H1 (cell line): ENCODE measurements at regions not wholly inside any gene's neighbourhood (a gene's known extent, or its start where the extent isn't known, plus 50 kb on each side); places are given as distances from the start of the nearest gene placed in this dataset.

Experiments
- CTCF ChIA-PET: fragments of 300-600 bp; sonication (Branson Sonifier 250); formaldehyde crosslinking; loops from one replicate; lab custom pipeline; 2021; ENCODE audit not compliant: partially characterized antibody; lab: Charles Lee
- POLR2A ChIA-PET: fragments of 300-600 bp; sonication (Branson Sonifier 250); formaldehyde crosslinking; loops from one replicate; lab custom pipeline; 2021; ENCODE audit warnings: inconsistent platforms; ENCODE audit not compliant: partially characterized antibody; lab: Charles Lee
- DNase-seq, 2 experiments: peaks; one replicate each; pipeline versions ENCODE4 v3.0.0 to v3.0.0-alpha.2; 2010 to 2022; ENCODE audit warnings: low spot score in 2 of 2, low read depth in 1 of 2, mixed read lengths in 1 of 2
- FAIRE-seq: peaks from 2 replicates; lab custom pipeline; 2011; peaks lifted over from hg19 to GRCh38; lab: Jason Lieb, UNC
- H2AFZ ChIP-seq: 2 replicates; pipeline ENCODE4 v1.8.1; 2012; ENCODE audit warnings: low read length, inconsistent platforms
- H2AK5ac ChIP-seq: 2 replicates; pipeline ENCODE4 v1.6.1; 2013; ENCODE audit warnings: low read depth, low read length
- H2BK120ac ChIP-seq: replicated peaks from 2 replicates; pipeline ENCODE3; 2013; ENCODE audit warnings: low read depth, low read length, inconsistent platforms
- H2BK12ac ChIP-seq: 2 replicates; pipeline ENCODE4 v1.6.1; 2013; ENCODE audit warnings: low read depth, low read length
- H2BK15ac ChIP-seq: 2 replicates; pipeline ENCODE4 v1.6.1; 2013; ENCODE audit warnings: low read length
- H2BK20ac ChIP-seq: 2 replicates; pipeline ENCODE4 v1.6.1; 2013; ENCODE audit warnings: low read length
- H2BK5ac ChIP-seq: 2 replicates; pipeline ENCODE4 v1.6.1; 2013; ENCODE audit warnings: low read depth, low read length
- H3K14ac ChIP-seq: 2 replicates; pipeline ENCODE4 v1.6.1; 2013; ENCODE audit warnings: inconsistent platforms; ENCODE audit not compliant: insufficient read length
- H3K18ac ChIP-seq: 2 replicates; pipeline ENCODE4 v1.6.1; 2013; ENCODE audit warnings: low read length; ENCODE audit errors: extremely low read depth
- H3K23ac ChIP-seq: 2 replicates; pipeline ENCODE4 v1.6.1; 2013; ENCODE audit warnings: inconsistent platforms; ENCODE audit not compliant: insufficient read length
- H3K23me2 ChIP-seq: 2 replicates; pipeline ENCODE4 v1.6.1; 2013; ENCODE audit warnings: low read depth, low read length
- H3K27ac ChIP-seq: 2 replicates; pipeline ENCODE4 v1.6.1; 2011; ENCODE audit warnings: low read depth, low read length, inconsistent platforms
- H3K27me3 ChIP-seq, 4 experiments: replicated peaks in 1 of 4; 1 replicate in 1 of 4; 2 replicates in 3 of 4; pipeline versions ENCODE4 v1.6.1 to v1.8.1; 2011 to 2013; ENCODE audit warnings: low read length in 3 of 4, mild to moderate bottlenecking in 3 of 4, inconsistent platforms in 2 of 4, mixed read lengths in 2 of 4, moderate library complexity in 1 of 4; ENCODE audit not compliant: control insufficient read depth in 3 of 4, insufficient read depth in 3 of 4; ENCODE audit errors: extremely low read depth in 1 of 4
- H3K36me3 ChIP-seq, 4 experiments: 2 replicates each; pipeline versions ENCODE4 v1.6.1 to v1.8.1; 2011 to 2013; ENCODE audit warnings: mild to moderate bottlenecking in 4 of 4, low read length in 3 of 4, moderate library complexity in 2 of 4, control low read depth in 1 of 4, inconsistent platforms in 1 of 4; ENCODE audit not compliant: insufficient read depth in 4 of 4, control insufficient read depth in 2 of 4
- H3K4ac ChIP-seq: replicated peaks from 2 replicates; pipeline ENCODE3; 2013; ENCODE audit warnings: low read length, low read depth, mixed read lengths, inconsistent platforms; ENCODE audit not compliant: insufficient read length
- H3K4me1 ChIP-seq, 4 experiments: replicated peaks in 1 of 4; 1 replicate in 1 of 4; 2 replicates in 3 of 4; pipeline versions ENCODE4 v1.6.1 to v1.8.1; 2011 to 2013; ENCODE audit warnings: low read length in 3 of 4, inconsistent platforms in 2 of 4, mixed read lengths in 1 of 4; ENCODE audit not compliant: insufficient read depth in 4 of 4, control insufficient read depth in 3 of 4
- H3K4me2 ChIP-seq, 2 experiments: 2 replicates each; pipeline versions ENCODE4 v1.6.1 to v1.8.1; 2011 to 2013; ENCODE audit warnings: low read depth in 2 of 2, low read length in 2 of 2, control low read depth in 1 of 2, inconsistent platforms in 1 of 2, mild to moderate bottlenecking in 1 of 2; ENCODE audit not compliant: insufficient read depth in 1 of 2
- H3K4me3 ChIP-seq, 4 experiments: fragments of 200-600, 300-600 bp in 1 of 4; sonication (generic), shearing (Covaris generic), sonication (Bioruptor Twin) in 1 of 4; 2 replicates each; pipeline versions ENCODE4 v1.5.1 to v1.8.1; 2011 to 2016; ENCODE audit warnings: low read length in 4 of 4, low read depth in 3 of 4, control low read depth in 2 of 4, inconsistent platforms in 2 of 4, mild to moderate bottlenecking in 2 of 4, mixed read lengths in 1 of 4, moderate library complexity in 1 of 4; ENCODE audit not compliant: insufficient read depth in 2 of 4; ENCODE audit errors: extremely low read depth in 1 of 4
- H3K56ac ChIP-seq: replicated peaks from 2 replicates; pipeline ENCODE3; 2013; ENCODE audit warnings: low read depth, mild to moderate bottlenecking, mixed read lengths, low read length, inconsistent platforms; ENCODE audit not compliant: insufficient read length
- H3K79me1 ChIP-seq: 2 replicates; pipeline ENCODE4 v1.6.1; 2013; ENCODE audit warnings: low read depth, low read length, control low read depth
- H3K79me2 ChIP-seq, 2 experiments: 2 replicates each; pipeline versions ENCODE4 v1.6.1 to v1.8.1; 2012 to 2013; ENCODE audit warnings: low read length in 2 of 2, mild to moderate bottlenecking in 2 of 2, inconsistent platforms in 1 of 2; ENCODE audit not compliant: insufficient read depth in 2 of 2, control insufficient read depth in 1 of 2
- H3K9ac ChIP-seq, 4 experiments: replicated peaks in 1 of 4; 1 replicate in 1 of 4; 2 replicates in 3 of 4; pipeline versions ENCODE4 v1.6.1 to v1.8.1; 2011 to 2013; ENCODE audit warnings: low read depth in 3 of 4, low read length in 3 of 4, control low read depth in 2 of 4, mild to moderate bottlenecking in 2 of 4, moderate library complexity in 2 of 4, inconsistent platforms in 1 of 4; ENCODE audit errors: extremely low read depth in 1 of 4
- H3K9me3 ChIP-seq, 2 experiments: 2 replicates each; pipeline versions ENCODE4 v1.6.1 to v1.8.1; 2012 to 2013; ENCODE audit warnings: mild to moderate bottlenecking in 2 of 2, moderate library complexity in 2 of 2, control low read depth in 1 of 2, inconsistent platforms in 1 of 2, low read depth in 1 of 2, low read length in 1 of 2, mixed read lengths in 1 of 2; ENCODE audit not compliant: insufficient read depth in 2 of 2
- H4K20me1 ChIP-seq, 2 experiments: replicated peaks in 1 of 2; 2 replicates each; pipeline versions ENCODE3 to v1.8.1; 2011 to 2013; ENCODE audit warnings: inconsistent platforms in 2 of 2, low read length in 2 of 2, mild to moderate bottlenecking in 1 of 2; ENCODE audit not compliant: insufficient read depth in 2 of 2, control insufficient read depth in 1 of 2
- H4K5ac ChIP-seq: 2 replicates; pipeline ENCODE4 v1.6.1; 2013; ENCODE audit warnings: low read length, low read depth, mixed read lengths, inconsistent platforms; ENCODE audit not compliant: insufficient read length
- H4K8ac ChIP-seq: 2 replicates; pipeline ENCODE4 v1.8.0; 2013; ENCODE audit warnings: mild to moderate bottlenecking, moderate library complexity, low read length, inconsistent platforms; ENCODE audit not compliant: insufficient read depth; ENCODE audit errors: extremely low read depth
- H4K91ac ChIP-seq: replicated peaks from 2 replicates; pipeline ENCODE3; 2013; ENCODE audit warnings: low read length, mixed read lengths, inconsistent platforms; ENCODE audit not compliant: insufficient read length
- ASH2L ChIP-seq: fragments of 200-600, 300-600 bp; sonication (generic); IDR thresholded peaks from one replicate; pipeline ENCODE4 v1.7.1; 2017; ENCODE audit warnings: low read length
- CBX5 ChIP-seq: fragments of 300-800, 300-1000 bp; sonication (generic); IDR thresholded peaks from 2 replicates; pipeline ENCODE4 v1.7.1; 2016; ENCODE audit warnings: antibody characterized with exemption, low read length, low read depth
- CHD2 ChIP-seq: IDR thresholded peaks from 2 replicates; pipeline ENCODE4 v1.6.1; 2012; ENCODE audit warnings: low read length, improper control_type of control experiment
- GTF2F1 ChIP-seq: IDR thresholded peaks from 2 replicates; pipeline ENCODE4 v1.6.1; 2012; ENCODE audit warnings: low read depth, low read length, improper control_type of control experiment, borderline replicate concordance
- MAFK ChIP-seq: IDR thresholded peaks from 2 replicates; pipeline ENCODE4 v1.6.1; 2012; ENCODE audit warnings: low read depth, mild to moderate bottlenecking, improper control_type of control experiment, low read length
- RBBP5 ChIP-seq: IDR thresholded peaks from 2 replicates; pipeline ENCODE4 v1.7.1; 2012; ENCODE audit warnings: low read depth, mild to moderate bottlenecking, inconsistent platforms, low read length, moderate library complexity, borderline replicate concordance
- SP2 ChIP-seq: IDR thresholded peaks from 2 replicates; pipeline ENCODE4 v1.6.1; 2012; ENCODE audit warnings: mild to moderate bottlenecking, low read length, inconsistent platforms
- YY1 ChIP-seq: IDR thresholded peaks from 2 replicates; pipeline ENCODE4 v1.6.1; 2011; ENCODE audit warnings: low read depth, mild to moderate bottlenecking, low read length
- WGBS, 2 experiments: shearing (Covaris generic) in 1 of 2; methylation state at CpG; one replicate each; pipeline versions ENCODE4 v1.1.6 to v1.1.7; 2013 to 2015; ENCODE audit warnings: low lambda C conversion rate in 2 of 2, mixed read lengths in 2 of 2, inconsistent platforms in 1 of 2, low coverage in 1 of 2, missing lambda C conversion rate in 1 of 2; ENCODE audit not compliant: insufficient replicate concordance in 2 of 2, insufficient coverage in 1 of 2, insufficient read length in 1 of 2; ENCODE audit errors: extremely low coverage in 1 of 2, missing lambda C conversion rate in 1 of 2; 5-methylcytosine and 5-hydroxymethylcytosine counted together
- TF ChIP-seq, protein P1 (sequence below): IDR thresholded peaks from 2 replicates; pipeline ENCODE4 v1.6.1; 2012; ENCODE audit warnings: inconsistent platforms
- TF ChIP-seq, protein P2 (sequence below), 3 experiments: IDR thresholded peaks; 1 replicate in 2 of 3; 2 replicates in 1 of 3; pipeline versions ENCODE4 v1.5.1 to v1.6.1; 2011; ENCODE audit warnings: low read length in 3 of 3, mild to moderate bottlenecking in 3 of 3, inconsistent platforms in 2 of 3, low read depth in 1 of 3, moderate library complexity in 1 of 3; ENCODE audit not compliant: insufficient read depth in 1 of 3; ENCODE audit errors: control extremely low read depth in 1 of 3

DNA sequence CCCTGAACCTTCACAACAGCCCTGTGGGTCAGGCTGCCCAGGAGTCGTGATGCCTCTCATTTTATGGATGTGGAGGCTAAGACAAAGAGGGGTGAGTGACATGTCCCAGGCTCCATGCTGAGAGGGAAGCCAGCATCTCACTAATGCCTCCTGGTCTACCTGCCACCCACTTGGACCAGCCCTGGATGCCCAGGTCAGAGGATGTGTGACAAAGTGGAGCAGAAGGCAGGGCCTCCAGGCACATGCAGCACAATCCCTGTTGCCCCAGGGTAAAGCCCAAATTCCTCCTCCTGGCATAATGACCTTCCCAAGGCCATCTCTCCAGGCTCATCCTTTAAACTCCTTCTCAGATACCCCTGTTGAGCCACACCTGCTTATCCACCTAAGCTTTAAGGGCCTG lies 51.4 kb upstream of the XPA start:
- Histone ChIP-seq H2BK15ac (no peak overlapping the region), H2BK5ac (no peak overlapping the region), H4K91ac (no peak overlapping the region), H3K79me2 (no peaks in the 10 kb centered on the region), H3K27me3 (no peaks in the 10 kb centered on the region; a peak in 1 of 7 replicates), H3K18ac (no peak overlapping the region), H3K4me2 (no peak overlapping the region; a peak in 1 of 4 replicates), H3K9ac (no peak overlapping the region), H3K9me3 (0 out of 4 replicates have a peak, but pooled peaks cover 0 to under 1% of the 10 kb centered on the region in 2 experiments), H4K20me1 (no peaks in the 10 kb centered on the region), H3K23ac (no peak overlapping the region), H2BK12ac (no peak overlapping the region), H3K79me1 (no peaks in the 10 kb centered on the region), H3K4me1 (peaks cover 0 to 5% (median 1%) of the 10 kb centered on the region in 4 experiments; a peak in 2 of 7 replicates), H4K8ac (no peak overlapping the region), H2AFZ (no peak overlapping the region), H2AK5ac (peak overlapping the region; percentile 29), H4K5ac (no peak overlapping the region), H2BK20ac (no peak overlapping the region), H3K27ac (no peak overlapping the region), H3K4ac (no peak overlapping the region), H3K56ac (no peak overlapping the region), H2BK120ac (no peak overlapping the region), H3K23me2 (no peaks in the 10 kb centered on the region; the same call in none of the 2 replicates), H3K14ac (no peak overlapping the region), H3K36me3 (no peaks in the 10 kb centered on the region), H3K4me3 (no peak overlapping the region)
- DNase-seq (no peak), FAIRE-seq (no peak)
- CTCF ChIA-PET, result no interaction called here
- 92% methylated on average over 1 of the region's 1 CpG; no CpG with 5 or more reads in 1 of the 2 experiments for WGBS, 2 experiments
- no peak for TF ChIP-seq MAFK
- TF ChIP-seq, protein P1, sequence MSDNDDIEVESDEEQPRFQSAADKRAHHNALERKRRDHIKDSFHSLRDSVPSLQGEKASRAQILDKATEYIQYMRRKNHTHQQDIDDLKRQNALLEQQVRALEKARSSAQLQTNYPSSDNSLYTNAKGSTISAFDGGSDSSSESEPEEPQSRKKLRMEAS, result no peak
- TF ChIP-seq CBX5, result no peak
- TF ChIP-seq YY1, result no peak
- no peak for TF ChIP-seq SP2
- TF ChIP-seq, protein P2, sequence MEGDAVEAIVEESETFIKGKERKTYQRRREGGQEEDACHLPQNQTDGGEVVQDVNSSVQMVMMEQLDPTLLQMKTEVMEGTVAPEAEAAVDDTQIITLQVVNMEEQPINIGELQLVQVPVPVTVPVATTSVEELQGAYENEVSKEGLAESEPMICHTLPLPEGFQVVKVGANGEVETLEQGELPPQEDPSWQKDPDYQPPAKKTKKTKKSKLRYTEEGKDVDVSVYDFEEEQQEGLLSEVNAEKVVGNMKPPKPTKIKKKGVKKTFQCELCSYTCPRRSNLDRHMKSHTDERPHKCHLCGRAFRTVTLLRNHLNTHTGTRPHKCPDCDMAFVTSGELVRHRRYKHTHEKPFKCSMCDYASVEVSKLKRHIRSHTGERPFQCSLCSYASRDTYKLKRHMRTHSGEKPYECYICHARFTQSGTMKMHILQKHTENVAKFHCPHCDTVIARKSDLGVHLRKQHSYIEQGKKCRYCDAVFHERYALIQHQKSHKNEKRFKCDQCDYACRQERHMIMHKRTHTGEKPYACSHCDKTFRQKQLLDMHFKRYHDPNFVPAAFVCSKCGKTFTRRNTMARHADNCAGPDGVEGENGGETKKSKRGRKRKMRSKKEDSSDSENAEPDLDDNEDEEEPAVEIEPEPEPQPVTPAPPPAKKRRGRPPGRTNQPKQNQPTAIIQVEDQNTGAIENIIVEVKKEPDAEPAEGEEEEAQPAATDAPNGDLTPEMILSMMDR (IDR thresholded peaks at IDR 0.05; ENCODE audit: control extremely low read depth in 1 of 3, insufficient read depth in 1 of 3, low read depth in 1 of 3, low read length in 3 of 3), result no peak
- TF ChIP-seq ASH2L, result no peak
- TF ChIP-seq CHD2, result no peak
- no peak for TF ChIP-seq GTF2F1
- no peak for TF ChIP-seq RBBP5
- POLR2A ChIA-PET, result no interaction called here
